Activated B cell treated with CpG ODN at 0.5 μM for 24 hours (primary cell): ENCODE measurements at regions not wholly inside any gene's neighbourhood (a gene's known extent, or its start where the extent isn't known, plus 50 kb on each side); places are given as distances from the start of the nearest gene placed in this dataset.

ENCODE experiments used
- ATAC-seq: fragments of 200-7000 bp; cut with Tn5 transposase; one replicate; pipeline ENCODE4 v1.10.0; 2021; ENCODE audit warnings: low read depth, mild to moderate bottlenecking, moderate library complexity
- CTCF ChIA-PET: fragments of 350-600 bp; sonication (Branson Sonifier 250); formaldehyde crosslinking; loops from one replicate; lab custom pipeline; 2021; ENCODE audit warnings: antibody characterized with exemption; lab: Charles Lee
- POLR2A ChIA-PET: fragments of 350-600 bp; sonication (Branson Sonifier 250); formaldehyde crosslinking; loops from one replicate; lab custom pipeline; 2021; ENCODE audit warnings: antibody characterized with exemption; lab: Charles Lee
- DNase-seq: peaks from one replicate; pipeline ENCODE4 v3.0.0; 2022
- H3K27ac Mint-ChIP-seq: one replicate; pipeline ENCODE4 v1.8.0; 2020; ENCODE audit warnings: mixed read lengths
- H3K27me3 Mint-ChIP-seq: one replicate; pipeline ENCODE4 v1.8.0; 2021; ENCODE audit warnings: mixed read lengths
- H3K36me3 Mint-ChIP-seq: one replicate; pipeline ENCODE4 v1.8.0; 2021; ENCODE audit warnings: low read depth, mixed read lengths
- H3K4me1 Mint-ChIP-seq: one replicate; pipeline ENCODE4 v1.8.0; 2021; ENCODE audit warnings: mixed read lengths
- H3K4me3 Mint-ChIP-seq: one replicate; pipeline ENCODE4 v1.8.0; 2020; ENCODE audit warnings: mild to moderate bottlenecking, mixed read lengths
- H3K9me3 Mint-ChIP-seq: one replicate; pipeline ENCODE4 v1.8.0; 2020; ENCODE audit warnings: mixed read lengths
- CTCF ChIP-seq: fragments of 200-600 bp; IDR thresholded peaks from one replicate; pipeline ENCODE4 v1.8.0; 2022; ENCODE audit warnings: antibody characterized with exemption, mild to moderate bottlenecking
- intact Hi-C: fragments of 100-400 bp; cut with micrococcal nuclease; formaldehyde crosslinking; loops from one replicate; pipeline ENCODE4 v1.15.1; 2024

DNA sequence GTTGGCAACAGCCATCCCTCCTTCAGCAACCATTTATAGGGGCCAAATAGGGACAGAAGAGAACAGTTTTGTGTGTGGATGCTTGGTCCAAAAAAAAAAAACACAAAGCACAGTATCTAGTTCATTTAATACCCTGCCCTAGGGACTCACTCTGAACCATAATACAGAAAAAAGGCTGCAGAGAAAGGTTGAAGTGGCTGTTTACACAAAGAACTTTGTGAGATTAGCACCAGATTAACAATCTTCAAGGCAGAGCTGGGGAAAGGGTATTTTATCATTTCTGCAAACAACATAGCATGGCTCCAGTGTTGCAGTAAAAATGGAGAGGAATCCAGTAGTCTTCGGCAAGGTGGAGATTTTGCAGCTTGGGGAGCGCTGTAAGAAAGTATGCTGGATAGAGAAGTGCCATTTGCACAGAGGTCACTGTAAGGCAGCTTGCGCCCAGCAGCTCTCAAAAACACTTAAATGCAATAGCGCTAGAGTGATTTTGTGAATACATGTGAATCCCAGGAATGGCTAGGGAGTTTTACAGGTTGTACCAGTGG is 124.2 kb upstream of the PLEKHA5 start:
- Mint-ChIP-seq H3K4me3 (no peak overlapping the region), H3K4me1 (no peaks in the 10 kb centered on the region), H3K27ac (no peak overlapping the region), H3K9me3 (peaks cover 3% of the 10 kb centered on the region), H3K36me3 (no peaks in the 10 kb centered on the region), H3K27me3 (no peaks in the 10 kb centered on the region)
- no peak for ATAC-seq
- intact Hi-C loops, result no loop called here
- CTCF ChIA-PET, result no interaction called here
- POLR2A ChIA-PET, result no interaction called here
- TF ChIP-seq CTCF, result no peak
- DNase-seq, result no peak

- Mint-ChIP-seq H3K27ac (no peak overlapping the region), H3K4me1 (no peaks in the 10 kb centered on the region), H3K4me3 (no peak overlapping the region), H3K9me3 (peaks cover 3% of the 10 kb centered on the region), H3K36me3 (no peaks in the 10 kb centered on the region), H3K27me3 (no peaks in the 10 kb centered on the region)
- intact Hi-C loops, result no loop called here
- DNase-seq, result no peak
- ChIA-PET CTCF (no interaction called here), POLR2A (no interaction called here)
- no peak for ATAC-seq
- no peak for TF ChIP-seq CTCF
These were observed 122.9 kb upstream of the PLEKHA5 start for GRCh38 chr12:19006626-19007137.

DNA sequence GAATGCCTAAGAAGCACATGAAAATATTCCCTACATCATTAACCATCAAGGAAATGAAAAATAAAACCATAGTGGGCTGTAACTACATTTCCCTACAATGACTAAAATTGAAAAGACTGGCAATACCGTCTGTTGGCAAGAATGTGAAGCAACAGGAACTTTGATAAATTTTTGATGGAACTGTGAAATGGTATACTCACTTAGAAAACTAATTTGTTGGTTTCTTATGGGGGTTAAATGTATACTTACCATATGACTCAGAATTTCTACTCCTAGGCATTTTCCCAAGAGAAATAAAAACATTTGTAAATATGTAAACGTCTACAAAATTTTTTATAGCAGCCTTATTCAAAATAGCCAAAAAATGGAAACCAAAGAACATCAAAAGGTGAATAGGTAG is 121.4 kb upstream of the PLEKHA5 start:
- ChIA-PET POLR2A (no interaction called here), CTCF (no interaction called here)
- peaks cover 3% of the 10 kb centered on the region for H3K9me3 Mint-ChIP-seq
- no peaks in the 10 kb centered on the region for H3K4me1 Mint-ChIP-seq
- intact Hi-C loops, result no loop called here
- no peak overlapping the region for H3K4me3 Mint-ChIP-seq
- no peak overlapping the region for H3K27ac Mint-ChIP-seq
- no peaks in the 10 kb centered on the region for H3K36me3 Mint-ChIP-seq
- ATAC-seq (no peak), DNase-seq (no peak)
- no peaks in the 10 kb centered on the region for H3K27me3 Mint-ChIP-seq
- TF ChIP-seq CTCF, result no peak

DNA sequence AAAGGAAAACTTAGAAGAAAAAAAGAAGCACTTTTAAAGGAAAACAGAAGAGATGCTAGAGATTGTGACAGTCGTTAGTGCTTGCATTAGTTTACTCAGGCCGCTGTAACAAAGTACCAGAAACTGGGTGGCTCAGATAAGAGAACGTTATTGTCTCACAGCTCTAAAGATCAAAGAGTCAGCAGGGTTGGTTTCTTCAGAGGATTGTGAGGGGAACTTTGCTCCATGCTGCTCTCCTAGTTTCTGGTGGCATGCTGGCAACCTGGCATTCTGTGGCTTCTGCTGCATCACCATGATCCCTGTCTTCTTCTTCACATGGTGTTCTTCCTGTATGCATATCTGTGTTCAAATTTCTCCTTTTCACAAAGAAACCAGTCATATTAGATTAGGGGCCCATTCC is 119.4 kb upstream of the PLEKHA5 start:
- no peak overlapping the region for H3K4me3 Mint-ChIP-seq
- CTCF ChIA-PET, result no interaction called here
- ATAC-seq (no peak), DNase-seq (no peak)
- peaks cover 3% of the 10 kb centered on the region for H3K9me3 Mint-ChIP-seq
- POLR2A ChIA-PET, result no interaction called here
- H3K27me3 Mint-ChIP-seq, result no peaks in the 10 kb centered on the region
- no peaks in the 10 kb centered on the region for H3K4me1 Mint-ChIP-seq
- intact Hi-C loops, result no loop called here
- H3K36me3 Mint-ChIP-seq, result no peaks in the 10 kb centered on the region
- no peak for TF ChIP-seq CTCF
- no peak overlapping the region for H3K27ac Mint-ChIP-seq

- H3K27ac Mint-ChIP-seq, result no peak overlapping the region
- no peaks in the 10 kb centered on the region for H3K27me3 Mint-ChIP-seq
- no peak for TF ChIP-seq CTCF
- ChIA-PET CTCF (no interaction called here), POLR2A (no interaction called here)
- H3K4me1 Mint-ChIP-seq, result no peaks in the 10 kb centered on the region
- no peaks in the 10 kb centered on the region for H3K36me3 Mint-ChIP-seq
- H3K4me3 Mint-ChIP-seq, result no peak overlapping the region
- ATAC-seq (no peak), DNase-seq (no peak)
- intact Hi-C loops, result no loop called here
- peaks cover 3% of the 10 kb centered on the region for H3K9me3 Mint-ChIP-seq
These were observed 118.8 kb upstream of the PLEKHA5 start for GRCh38 chr12:19010726-19011125.
